NCI-H526 treated with DMSO at 0.1 percent for 48 hours (cell line): ENCODE measurements at regions not wholly inside any gene's neighbourhood (a gene's known extent, or its start where the extent isn't known, plus 50 kb on each side); places are given as distances from the start of the nearest gene placed in this dataset.

ENCODE experiments used
- DNase-seq: peaks from one replicate; lab custom pipeline; 2025; lab: John Stamatoyannopoulos, UW

GRCh38 chr1:184919892-184920291 lies 54.4 kb downstream of the NIBAN1 start:
- DNase-seq = no peak

GRCh38 chr1:184915463-184916090 lies 58.7 kb downstream of the NIBAN1 start:
- DNase-seq = no peak

- DNase-seq = no peak
These were observed 60.2 kb downstream of the NIBAN1 start for GRCh38 chr1:184914149-184914548.

- DNase-seq = no peak
These were observed 61.9 kb downstream of the NIBAN1 start for GRCh38 chr1:184912392-184912791.

- DNase-seq = no peak
These were observed 62.5 kb downstream of the NIBAN1 start for GRCh38 chr1:184911830-184912229.

GRCh38 chr1:184911103-184911745 lies 63.1 kb downstream of the NIBAN1 start:
- no peak for DNase-seq

GRCh38 chr1:184910691-184911091 lies 63.6 kb downstream of the NIBAN1 start:
- DNase-seq = no peak

GRCh38 chr1:184910005-184910404 lies 64.3 kb downstream of the NIBAN1 start:
- DNase-seq = no peak

- DNase-seq = no peak
These were observed 65.3 kb downstream of the NIBAN1 start for GRCh38 chr1:184909019-184909418.

GRCh38 chr1:184908506-184908905 lies 65.8 kb downstream of the NIBAN1 start:
- no peak for DNase-seq

GRCh38 chr1:184907500-184907899 lies 66.8 kb downstream of the NIBAN1 start:
- no peak for DNase-seq

- no peak for DNase-seq
These were observed 67.5 kb downstream of the NIBAN1 start for GRCh38 chr1:184906761-184907160.

- peak; percentile 46 for DNase-seq
These were observed 68.5 kb downstream of the NIBAN1 start for GRCh38 chr1:184905601-184906322.

GRCh38 chr1:184903111-184903692 lies 71.1 kb downstream of the NIBAN1 start:
- DNase-seq = no peak

GRCh38 chr1:184900507-184900906 lies 73.8 kb downstream of the NIBAN1 start:
- DNase-seq = no peak

GRCh38 chr1:184896000-184896399 lies 78.3 kb downstream of the NIBAN1 start:
- no peak for DNase-seq

- no peak for DNase-seq
These were observed 79.2 kb downstream of the NIBAN1 start for GRCh38 chr1:184895086-184895485.

- DNase-seq = no peak
These were observed 80.6 kb downstream of the NIBAN1 start for GRCh38 chr1:184893695-184894094.

- DNase-seq = no peak
These were observed 82.2 kb downstream of the NIBAN1 start for GRCh38 chr1:184892116-184892515.

GRCh38 chr1:184891440-184891839 lies 82.9 kb downstream of the NIBAN1 start:
- no peak for DNase-seq

GRCh38 chr1:184890539-184890973 lies 83.8 kb downstream of the NIBAN1 start:
- no peak for DNase-seq

GRCh38 chr1:184889902-184890301 lies 84.4 kb downstream of the NIBAN1 start:
- DNase-seq = no peak

- DNase-seq = no peak
These were observed 85.1 kb downstream of the NIBAN1 start for GRCh38 chr1:184889166-184889565.
